ENCODE measurements at regions not wholly inside any gene's neighbourhood (a gene's known extent, or its start where the extent isn't known, plus 50 kb on each side); places are given as distances from the start of the nearest gene placed in this dataset.
A peak's percentile ranks its signal among the peaks of the same experiment; 100 is the strongest.
"Not testable (repeated sequence)": the region's sequence is repeated elsewhere in the genome, so short reads cannot be mapped to it uniquely, and the experiment has no call there.

- no peak overlapping the region for H3K4me3 ChIP-seq (replicated peaks; ENCODE audit: low read depth, low read length)
- DNase-seq (ENCODE audit: low read depth), result no peak
- TF ChIP-seq CTCF (IDR thresholded peaks at IDR 0.05; ENCODE audit: low read length, missing control alignments), result no peak
Observed at GRCh38 chr7:32779167-32779566, 112.4 kb downstream of the KBTBD2 start.

GRCh38 chr7:32777041-32777666, 114.4 kb downstream of the KBTBD2 start:
- H3K4me3 ChIP-seq (replicated peaks; ENCODE audit: low read depth, low read length); DNase-seq (ENCODE audit: low read depth): not testable (repeated sequence)

GRCh38 chr7:32776318-32776717, 115.2 kb downstream of the KBTBD2 start:
- not testable (repeated sequence) for H3K4me3 ChIP-seq (replicated peaks; ENCODE audit: low read depth, low read length); DNase-seq (ENCODE audit: low read depth)

GRCh38 chr7:32775809-32776208, 115.8 kb downstream of the KBTBD2 start:
- DNase-seq (ENCODE audit: low read depth); H3K4me3 ChIP-seq (replicated peaks; ENCODE audit: low read depth, low read length): not testable (repeated sequence)

GRCh38 chr7:32774541-32774951, 117.0 kb downstream of the KBTBD2 start:
- no peak overlapping the region for H3K4me3 ChIP-seq (replicated peaks; ENCODE audit: low read depth, low read length)
- no peak for TF ChIP-seq CTCF (IDR thresholded peaks at IDR 0.05; ENCODE audit: low read length, missing control alignments)

GRCh38 chr7:32768866-32769510, 122.6 kb downstream of the KBTBD2 start:
- not testable (repeated sequence) for H3K4me3 ChIP-seq (replicated peaks; ENCODE audit: low read depth, low read length); DNase-seq (ENCODE audit: low read depth)

More at GRCh38 chr7:32774541-32774951, 117.0 kb downstream of the KBTBD2 start:
- DNase-seq (ENCODE audit: low read depth), result no peak

- DNase-seq (ENCODE audit: low read depth); H3K4me3 ChIP-seq (replicated peaks; ENCODE audit: low read depth, low read length): not testable (repeated sequence)
Observed at GRCh38 chr7:32768338-32768737, 123.2 kb downstream of the KBTBD2 start.

GRCh38 chr7:32765649-32766251, 125.8 kb downstream of the KBTBD2 start:
- DNase-seq (ENCODE audit: low read depth), result peak; percentile 49
- not testable (repeated sequence) for H3K4me3 ChIP-seq (replicated peaks; ENCODE audit: low read depth, low read length)
- peak; percentile 32 for TF ChIP-seq CTCF (IDR thresholded peaks at IDR 0.05; ENCODE audit: low read length, missing control alignments)

- DNase-seq (ENCODE audit: low read depth), result no peak
- TF ChIP-seq CTCF (IDR thresholded peaks at IDR 0.05; ENCODE audit: low read length, missing control alignments), result no peak
- no peak overlapping the region for H3K4me3 ChIP-seq (replicated peaks; ENCODE audit: low read depth, low read length)
Observed at GRCh38 chr7:32765185-32765584, 126.4 kb downstream of the KBTBD2 start.
